Immature natural killer cell (primary cell): ENCODE measurements at regions not wholly inside any gene's neighbourhood (a gene's known extent, or its start where the extent isn't known, plus 50 kb on each side); places are given as distances from the start of the nearest gene placed in this dataset.

Experiments
- DNase-seq, 3 donors: peaks; one replicate each; pipeline ENCODE4 v3.0.0; 2022; ENCODE audit warnings: mixed read lengths in 1 of 3
- H3K27ac Mint-ChIP-seq, 6 donors: one replicate each; pipeline ENCODE4 v1.8.0; 2020; ENCODE audit warnings: mixed read lengths in 6 of 6, mild to moderate bottlenecking in 5 of 6, inconsistent platforms in 4 of 6, moderate library complexity in 3 of 6
- H3K27me3 Mint-ChIP-seq, 3 donors: one replicate each; pipeline ENCODE4 v1.8.0; 2020 to 2021; ENCODE audit warnings: low read depth in 3 of 3, mild to moderate bottlenecking in 3 of 3, mixed read lengths in 3 of 3, moderate library complexity in 3 of 3, inconsistent platforms in 1 of 3
- H3K36me3 Mint-ChIP-seq, 3 donors: one replicate each; pipeline ENCODE4 v1.8.0; 2020; ENCODE audit warnings: mixed read lengths in 3 of 3, inconsistent platforms in 2 of 3, mild to moderate bottlenecking in 2 of 3
- H3K4me1 Mint-ChIP-seq, 2 donors: one replicate each; pipeline ENCODE4 v1.8.0; 2020; ENCODE audit warnings: inconsistent platforms in 2 of 2, mild to moderate bottlenecking in 2 of 2, mixed read lengths in 2 of 2, moderate library complexity in 1 of 2
- H3K4me3 Mint-ChIP-seq, 5 donors: one replicate each; pipeline ENCODE4 v1.8.0; 2020; ENCODE audit warnings: mild to moderate bottlenecking in 5 of 5, mixed read lengths in 5 of 5, inconsistent platforms in 3 of 5, moderate library complexity in 3 of 5
- H3K9me3 Mint-ChIP-seq, 6 donors: one replicate each; pipeline ENCODE4 v1.8.0; 2020; ENCODE audit warnings: mild to moderate bottlenecking in 6 of 6, mixed read lengths in 6 of 6, inconsistent platforms in 4 of 6, moderate library complexity in 3 of 6

GRCh38 chr5:158119961-158120723 is 261.2 kb upstream of the CLINT1 start:
- Mint-ChIP-seq H3K9me3 (no peaks in the 10 kb centered on the region), H3K4me3 (no peak overlapping the region), H3K36me3 (no peaks in the 10 kb centered on the region), H3K27me3 (peaks cover 6 to 11% (median 6%) of the 10 kb centered on the region in 3 donors), H3K4me1 (no peaks in the 10 kb centered on the region), H3K27ac (no peak overlapping the region)
- no peak for DNase-seq

GRCh38 chr5:158117467-158118160 is 258.7 kb upstream of the CLINT1 start:
- H3K36me3 Mint-ChIP-seq = no peaks in the 10 kb centered on the region
- H3K4me1 Mint-ChIP-seq = no peaks in the 10 kb centered on the region
- DNase-seq = no peak
- peaks cover 9 to 12% (median 10%) of the 10 kb centered on the region in 3 donors for H3K27me3 Mint-ChIP-seq
- H3K4me3 Mint-ChIP-seq = no peak overlapping the region
- H3K9me3 Mint-ChIP-seq = no peaks in the 10 kb centered on the region
- no peak overlapping the region for H3K27ac Mint-ChIP-seq

GRCh38 chr5:158116965-158117364 is 258.0 kb upstream of the CLINT1 start:
- H3K27me3 Mint-ChIP-seq = peaks cover 9 to 12% (median 10%) of the 10 kb centered on the region in 3 donors
- no peak for DNase-seq
- H3K4me1 Mint-ChIP-seq = no peaks in the 10 kb centered on the region
- H3K36me3 Mint-ChIP-seq = no peaks in the 10 kb centered on the region
- no peak overlapping the region for H3K4me3 Mint-ChIP-seq
- no peaks in the 10 kb centered on the region for H3K9me3 Mint-ChIP-seq
- H3K27ac Mint-ChIP-seq = no peak overlapping the region

GRCh38 chr5:158115468-158115867 is 256.5 kb upstream of the CLINT1 start:
- Mint-ChIP-seq H3K4me3 (no peak overlapping the region), H3K4me1 (no peaks in the 10 kb centered on the region), H3K27me3 (peaks cover 9 to 12% (median 10%) of the 10 kb centered on the region in 3 donors)

GRCh38 chr5:158108177-158108576 is 249.2 kb upstream of the CLINT1 start:
- no peaks in the 10 kb centered on the region for H3K4me1 Mint-ChIP-seq
- no peak for DNase-seq
- no peak overlapping the region for H3K4me3 Mint-ChIP-seq
- H3K9me3 Mint-ChIP-seq = no peaks in the 10 kb centered on the region
- no peaks in the 10 kb centered on the region for H3K36me3 Mint-ChIP-seq
- no peak overlapping the region for H3K27ac Mint-ChIP-seq
- peaks cover 0 to 2% (median 2%) of the 10 kb centered on the region in 3 donors for H3K27me3 Mint-ChIP-seq

More at GRCh38 chr5:158115468-158115867, 256.5 kb upstream of the CLINT1 start:
- Mint-ChIP-seq H3K27ac (no peak overlapping the region), H3K9me3 (no peaks in the 10 kb centered on the region), H3K36me3 (no peaks in the 10 kb centered on the region)
- DNase-seq = no peak

GRCh38 chr5:158100373-158100888 is 241.5 kb upstream of the CLINT1 start:
- peaks cover 0 to 2% (median 2%) of the 10 kb centered on the region in 3 donors for H3K27me3 Mint-ChIP-seq
- no peak overlapping the region for H3K4me3 Mint-ChIP-seq
- H3K4me1 Mint-ChIP-seq = no peaks in the 10 kb centered on the region
- no peaks in the 10 kb centered on the region for H3K36me3 Mint-ChIP-seq
- H3K9me3 Mint-ChIP-seq = peaks cover 0 to 2% (median 0%) of the 10 kb centered on the region in 6 donors
- no peak for DNase-seq
- no peak overlapping the region for H3K27ac Mint-ChIP-seq

- H3K36me3 Mint-ChIP-seq = no peaks in the 10 kb centered on the region
- H3K4me1 Mint-ChIP-seq = no peaks in the 10 kb centered on the region
- peaks cover 0 to 2% (median 0%) of the 10 kb centered on the region in 6 donors for H3K9me3 Mint-ChIP-seq
- no peak overlapping the region for H3K4me3 Mint-ChIP-seq
- no peak for DNase-seq
- no peak overlapping the region for H3K27ac Mint-ChIP-seq
- peaks cover 0 to 2% (median 0%) of the 10 kb centered on the region in 3 donors for H3K27me3 Mint-ChIP-seq
Observed at GRCh38 chr5:158099571-158100105, 240.7 kb upstream of the CLINT1 start.

GRCh38 chr5:158096835-158097234 is 237.9 kb upstream of the CLINT1 start:
- no peaks in the 10 kb centered on the region for H3K36me3 Mint-ChIP-seq
- DNase-seq = no peak
- peaks cover 0 to 6% (median 4%) of the 10 kb centered on the region in 3 donors for H3K27me3 Mint-ChIP-seq
- no peaks in the 10 kb centered on the region for H3K4me1 Mint-ChIP-seq
- H3K9me3 Mint-ChIP-seq = peaks cover 0 to 2% (median 0%) of the 10 kb centered on the region in 6 donors
- no peak overlapping the region for H3K4me3 Mint-ChIP-seq
- no peak overlapping the region for H3K27ac Mint-ChIP-seq

- Mint-ChIP-seq H3K27ac (no peak overlapping the region), H3K9me3 (no peaks in the 10 kb centered on the region), H3K36me3 (no peaks in the 10 kb centered on the region), H3K4me3 (no peak overlapping the region), H3K27me3 (peaks cover 0 to 6% (median 2%) of the 10 kb centered on the region in 3 donors), H3K4me1 (no peaks in the 10 kb centered on the region)
- DNase-seq = no peak
Observed at GRCh38 chr5:158086856-158087255, 227.9 kb upstream of the CLINT1 start.

GRCh38 chr5:158084292-158084691 is 225.3 kb upstream of the CLINT1 start:
- DNase-seq = no peak
- no peak overlapping the region for H3K4me3 Mint-ChIP-seq
- H3K4me1 Mint-ChIP-seq = no peaks in the 10 kb centered on the region
- no peak overlapping the region for H3K27ac Mint-ChIP-seq
- peaks cover 0 to 6% (median 2%) of the 10 kb centered on the region in 3 donors for H3K27me3 Mint-ChIP-seq
- no peaks in the 10 kb centered on the region for H3K36me3 Mint-ChIP-seq
- no peaks in the 10 kb centered on the region for H3K9me3 Mint-ChIP-seq

GRCh38 chr5:158082696-158083287 is 223.8 kb upstream of the CLINT1 start:
- H3K27ac Mint-ChIP-seq = no peak overlapping the region
- H3K27me3 Mint-ChIP-seq = peaks cover 0 to 6% (median 2%) of the 10 kb centered on the region in 3 donors
- H3K36me3 Mint-ChIP-seq = no peaks in the 10 kb centered on the region
- no peaks in the 10 kb centered on the region for H3K9me3 Mint-ChIP-seq
- no peak overlapping the region for H3K4me3 Mint-ChIP-seq
- no peak for DNase-seq
- no peaks in the 10 kb centered on the region for H3K4me1 Mint-ChIP-seq

- Mint-ChIP-seq H3K4me1 (peaks cover 0 to 5% of the 10 kb centered on the region in 2 donors), H3K4me3 (no peak overlapping the region), H3K9me3 (no peaks in the 10 kb centered on the region), H3K27ac (no peak overlapping the region), H3K27me3 (peaks cover 2 to 11% (median 3%) of the 10 kb centered on the region in 3 donors), H3K36me3 (no peaks in the 10 kb centered on the region)
- no peak for DNase-seq
Observed at GRCh38 chr5:158080112-158080511, 221.2 kb upstream of the CLINT1 start.

GRCh38 chr5:158079097-158079496 is 220.2 kb upstream of the CLINT1 start:
- H3K4me1 Mint-ChIP-seq = peaks cover 0 to 5% of the 10 kb centered on the region in 2 donors
- no peaks in the 10 kb centered on the region for H3K36me3 Mint-ChIP-seq

More at GRCh38 chr5:158079097-158079496, 220.2 kb upstream of the CLINT1 start:
- Mint-ChIP-seq H3K27ac (no peak overlapping the region), H3K27me3 (peaks cover 0 to 10% (median 3%) of the 10 kb centered on the region in 3 donors), H3K9me3 (no peaks in the 10 kb centered on the region), H3K4me3 (no peak overlapping the region)
- no peak for DNase-seq
